Progenitor cell of endocrine pancreas (in vitro differentiated cells): ENCODE measurements at regions not wholly inside any gene's neighbourhood (a gene's known extent, or its start where the extent isn't known, plus 50 kb on each side); places are given as distances from the start of the nearest gene placed in this dataset.

Source experiments
- DNase-seq: peaks from one replicate; pipeline ENCODE4 v3.0.0; 2021; ENCODE audit warnings: low spot score; ENCODE audit not compliant: unreplicated experiment
- H3K27ac Mint-ChIP-seq: 2 replicates; pipeline ENCODE4 v1.8.0; 2021; ENCODE audit warnings: mild to moderate bottlenecking, moderate library complexity, mixed read lengths
- H3K27me3 Mint-ChIP-seq: 2 replicates; pipeline ENCODE4 v1.8.0; 2021; ENCODE audit warnings: mixed read lengths
- H3K36me3 Mint-ChIP-seq: 2 replicates; pipeline ENCODE4 v1.8.0; 2022; ENCODE audit warnings: mixed read lengths; ENCODE audit not compliant: insufficient read depth
- H3K4me1 Mint-ChIP-seq: 2 replicates; pipeline ENCODE4 v1.8.0; 2021; ENCODE audit warnings: low read depth, mixed read lengths
- H3K4me3 Mint-ChIP-seq: 2 replicates; pipeline ENCODE4 v1.8.0; 2021; ENCODE audit warnings: low read depth, mild to moderate bottlenecking, moderate library complexity, mixed read lengths
- H3K9me3 Mint-ChIP-seq: 2 replicates; pipeline ENCODE4 v1.8.0; 2021; ENCODE audit warnings: low read depth, mixed read lengths
- TF ChIP-seq, protein P1 (sequence below): fragments of 200-600 bp; sonication (generic); IDR thresholded peaks from one replicate; pipeline ENCODE4 v1.5.0; 2021; ENCODE audit warnings: antibody characterized with exemption, mild to moderate bottlenecking; ENCODE audit not compliant: unreplicated experiment

DNA sequence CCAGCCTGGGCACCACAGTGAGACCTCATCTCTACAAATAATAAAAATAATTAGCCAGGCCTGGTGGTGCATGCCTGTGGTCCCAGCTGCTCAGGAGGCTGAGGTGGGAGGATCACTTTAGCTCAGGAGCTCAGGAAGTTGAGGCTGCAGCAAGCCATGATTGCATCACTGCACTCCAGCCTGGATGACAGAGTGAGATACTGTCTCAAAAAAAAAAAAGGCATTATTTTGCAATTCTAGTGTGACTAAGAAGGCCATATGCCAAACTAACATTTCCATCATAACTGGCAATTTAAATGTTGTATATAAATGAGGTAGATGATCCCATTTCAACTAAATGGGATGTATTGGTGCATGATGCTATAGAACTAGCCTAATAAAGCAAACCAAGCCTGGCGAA lies 632.8 kb upstream of the KLF12 start:
- TF ChIP-seq, protein P1, sequence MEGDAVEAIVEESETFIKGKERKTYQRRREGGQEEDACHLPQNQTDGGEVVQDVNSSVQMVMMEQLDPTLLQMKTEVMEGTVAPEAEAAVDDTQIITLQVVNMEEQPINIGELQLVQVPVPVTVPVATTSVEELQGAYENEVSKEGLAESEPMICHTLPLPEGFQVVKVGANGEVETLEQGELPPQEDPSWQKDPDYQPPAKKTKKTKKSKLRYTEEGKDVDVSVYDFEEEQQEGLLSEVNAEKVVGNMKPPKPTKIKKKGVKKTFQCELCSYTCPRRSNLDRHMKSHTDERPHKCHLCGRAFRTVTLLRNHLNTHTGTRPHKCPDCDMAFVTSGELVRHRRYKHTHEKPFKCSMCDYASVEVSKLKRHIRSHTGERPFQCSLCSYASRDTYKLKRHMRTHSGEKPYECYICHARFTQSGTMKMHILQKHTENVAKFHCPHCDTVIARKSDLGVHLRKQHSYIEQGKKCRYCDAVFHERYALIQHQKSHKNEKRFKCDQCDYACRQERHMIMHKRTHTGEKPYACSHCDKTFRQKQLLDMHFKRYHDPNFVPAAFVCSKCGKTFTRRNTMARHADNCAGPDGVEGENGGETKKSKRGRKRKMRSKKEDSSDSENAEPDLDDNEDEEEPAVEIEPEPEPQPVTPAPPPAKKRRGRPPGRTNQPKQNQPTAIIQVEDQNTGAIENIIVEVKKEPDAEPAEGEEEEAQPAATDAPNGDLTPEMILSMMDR: no peak
- H3K27ac Mint-ChIP-seq: no peak overlapping the region
- no peaks in the 10 kb centered on the region for H3K27me3 Mint-ChIP-seq
- DNase-seq: no peak
- H3K9me3 Mint-ChIP-seq: no peaks in the 10 kb centered on the region
- H3K4me1 Mint-ChIP-seq: no peaks in the 10 kb centered on the region
- no peaks in the 10 kb centered on the region for H3K36me3 Mint-ChIP-seq
- H3K4me3 Mint-ChIP-seq: no peak overlapping the region

DNA sequence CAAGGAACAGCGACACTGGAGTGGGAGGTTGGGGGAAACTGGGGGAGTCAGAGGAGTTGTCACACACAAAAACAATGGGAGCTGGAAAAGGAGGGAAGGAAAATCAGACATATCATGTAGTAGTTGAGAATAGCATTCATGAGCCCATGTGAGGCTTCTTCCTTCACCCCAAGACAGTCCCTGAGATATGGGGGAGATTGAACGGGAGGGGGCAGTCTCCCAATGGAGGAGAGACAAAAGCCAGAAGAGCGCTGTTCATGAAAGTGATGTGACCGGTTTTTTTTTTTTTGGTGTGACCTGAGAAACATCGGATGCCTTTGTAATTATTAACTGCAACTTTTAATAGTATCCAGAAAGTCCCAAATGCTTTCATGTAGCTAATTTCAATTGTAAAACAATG lies 631.8 kb upstream of the KLF12 start:
- H3K27ac Mint-ChIP-seq: no peak overlapping the region
- no peaks in the 10 kb centered on the region for H3K9me3 Mint-ChIP-seq
- TF ChIP-seq, protein P1: no peak
- H3K4me1 Mint-ChIP-seq: no peaks in the 10 kb centered on the region
- no peaks in the 10 kb centered on the region for H3K27me3 Mint-ChIP-seq
- no peaks in the 10 kb centered on the region for H3K36me3 Mint-ChIP-seq
- H3K4me3 Mint-ChIP-seq: no peak overlapping the region
- no peak for DNase-seq

- no peaks in the 10 kb centered on the region for H3K36me3 Mint-ChIP-seq
- no peak for DNase-seq
- H3K4me3 Mint-ChIP-seq: no peak overlapping the region
- H3K9me3 Mint-ChIP-seq: no peaks in the 10 kb centered on the region
- TF ChIP-seq, protein P1: no peak
- no peaks in the 10 kb centered on the region for H3K27me3 Mint-ChIP-seq
- H3K27ac Mint-ChIP-seq: no peak overlapping the region
- H3K4me1 Mint-ChIP-seq: no peaks in the 10 kb centered on the region
Observed at GRCh38 chr13:74761801-74762757, 627.9 kb upstream of the KLF12 start.

DNA sequence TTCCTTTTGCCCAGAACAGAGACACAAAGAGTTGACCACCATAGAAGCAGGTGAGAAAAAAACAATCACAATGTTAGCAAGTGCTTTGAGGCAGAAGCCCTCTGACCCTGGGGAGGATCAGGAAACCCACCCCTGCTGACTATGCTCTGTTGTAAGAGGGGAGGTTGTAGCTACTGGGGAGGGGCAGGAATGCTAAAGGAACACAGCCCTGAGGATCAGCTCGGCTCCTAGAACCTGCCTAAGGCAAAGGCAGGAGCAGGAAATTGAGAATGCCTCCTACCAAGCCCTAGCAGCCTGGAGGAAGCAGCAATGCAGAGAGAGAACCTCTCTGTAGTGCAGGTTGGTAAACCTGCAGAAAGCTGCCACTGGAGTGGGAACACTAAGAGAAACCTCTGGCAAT lies 624.0 kb upstream of the KLF12 start:
- DNase-seq: no peak
- H3K27ac Mint-ChIP-seq: peak overlapping the region; percentile 1

GRCh38 chr13:74755065-74755464 lies 620.9 kb upstream of the KLF12 start:
- Mint-ChIP-seq H3K27ac (no peak overlapping the region), H3K9me3 (peaks cover 3% of the 10 kb centered on the region), H3K36me3 (no peaks in the 10 kb centered on the region), H3K4me1 (no peaks in the 10 kb centered on the region), H3K4me3 (no peak overlapping the region), H3K27me3 (no peaks in the 10 kb centered on the region)
- DNase-seq: no peak
- TF ChIP-seq, protein P1: no peak

More for the DNA sequence above, 624.0 kb upstream of the KLF12 start:
- Mint-ChIP-seq H3K4me3 (no peak overlapping the region), H3K4me1 (no peaks in the 10 kb centered on the region), H3K27me3 (no peaks in the 10 kb centered on the region), H3K9me3 (peaks cover 3% of the 10 kb centered on the region), H3K36me3 (no peaks in the 10 kb centered on the region)
- TF ChIP-seq, protein P1: no peak
